RWPE1 (cell line): ENCODE measurements at regions not wholly inside any gene's neighbourhood (a gene's known extent, or its start where the extent isn't known, plus 50 kb on each side); places are given as distances from the start of the nearest gene placed in this dataset.

Experiments used
- CTCF ChIA-PET: fragments of 350-600 bp; sonication (Branson Sonifier 250); formaldehyde crosslinking; extraction: SDS; loops from one replicate; lab custom pipeline; 2021; lab: Yijun Ruan, JAX
- POLR2A ChIA-PET: fragments of 400-600 bp; formaldehyde crosslinking; extraction: SDS; loops from one replicate; lab custom pipeline; 2020; ENCODE audit warnings: antibody characterized with exemption; ENCODE audit not compliant: low non-redundant PET; lab: Yijun Ruan, JAX
- DNase-seq: peaks from one replicate; pipeline ENCODE4 v3.0.0; 2012; ENCODE audit warnings: low spot score
- H3K27ac ChIP-seq: fragments of 450-650 bp; 2 replicates; pipeline ENCODE4 v1.5.1; 2017
- TF ChIP-seq, protein P1 (sequence below): fragments of 450-650 bp; conservative IDR thresholded peaks from 2 replicates; pipeline ENCODE4 v1.5.1; 2017; ENCODE audit warnings: low read depth, mild to moderate bottlenecking

DNA sequence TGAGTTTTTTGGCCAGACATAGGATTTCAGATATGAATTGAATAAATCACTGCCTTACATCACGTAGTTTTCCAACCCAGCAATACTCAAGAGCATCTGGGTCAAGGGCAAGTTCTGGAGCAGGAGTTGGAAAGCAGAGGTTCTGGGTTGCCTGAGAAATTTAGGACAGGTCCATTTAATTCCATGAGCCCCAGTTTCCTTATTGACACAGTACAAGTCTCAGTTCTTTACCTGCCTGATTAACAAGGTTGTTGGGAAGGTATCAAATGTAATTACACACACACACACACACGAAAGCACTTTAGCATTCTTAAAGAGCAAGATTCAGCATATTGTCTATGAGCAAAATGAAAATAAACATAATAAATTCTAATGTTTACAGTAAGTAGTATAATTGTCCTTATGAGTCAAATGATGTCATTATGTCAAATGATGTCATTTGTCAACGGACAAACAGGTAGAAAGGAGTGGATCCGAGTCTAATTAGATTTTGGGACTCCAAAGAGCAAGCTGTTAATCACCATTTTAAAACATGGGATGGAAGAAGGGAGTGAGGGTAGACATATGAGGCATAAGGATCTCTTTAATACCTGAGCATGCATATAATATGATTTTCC lies 268.4 kb upstream of the ARGLU1 start:
- TF ChIP-seq, protein P1, sequence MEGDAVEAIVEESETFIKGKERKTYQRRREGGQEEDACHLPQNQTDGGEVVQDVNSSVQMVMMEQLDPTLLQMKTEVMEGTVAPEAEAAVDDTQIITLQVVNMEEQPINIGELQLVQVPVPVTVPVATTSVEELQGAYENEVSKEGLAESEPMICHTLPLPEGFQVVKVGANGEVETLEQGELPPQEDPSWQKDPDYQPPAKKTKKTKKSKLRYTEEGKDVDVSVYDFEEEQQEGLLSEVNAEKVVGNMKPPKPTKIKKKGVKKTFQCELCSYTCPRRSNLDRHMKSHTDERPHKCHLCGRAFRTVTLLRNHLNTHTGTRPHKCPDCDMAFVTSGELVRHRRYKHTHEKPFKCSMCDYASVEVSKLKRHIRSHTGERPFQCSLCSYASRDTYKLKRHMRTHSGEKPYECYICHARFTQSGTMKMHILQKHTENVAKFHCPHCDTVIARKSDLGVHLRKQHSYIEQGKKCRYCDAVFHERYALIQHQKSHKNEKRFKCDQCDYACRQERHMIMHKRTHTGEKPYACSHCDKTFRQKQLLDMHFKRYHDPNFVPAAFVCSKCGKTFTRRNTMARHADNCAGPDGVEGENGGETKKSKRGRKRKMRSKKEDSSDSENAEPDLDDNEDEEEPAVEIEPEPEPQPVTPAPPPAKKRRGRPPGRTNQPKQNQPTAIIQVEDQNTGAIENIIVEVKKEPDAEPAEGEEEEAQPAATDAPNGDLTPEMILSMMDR, result no peak
- DNase-seq, result no peak
- POLR2A ChIA-PET, result no interaction called here
- CTCF ChIA-PET, result interaction anchor here (0.7 kb wide), 1 partner anchor 230 kb away, joined by 3 read pairs; no protein-coding TSS in a partner anchor
- no peak overlapping the region for H3K27ac ChIP-seq

DNA sequence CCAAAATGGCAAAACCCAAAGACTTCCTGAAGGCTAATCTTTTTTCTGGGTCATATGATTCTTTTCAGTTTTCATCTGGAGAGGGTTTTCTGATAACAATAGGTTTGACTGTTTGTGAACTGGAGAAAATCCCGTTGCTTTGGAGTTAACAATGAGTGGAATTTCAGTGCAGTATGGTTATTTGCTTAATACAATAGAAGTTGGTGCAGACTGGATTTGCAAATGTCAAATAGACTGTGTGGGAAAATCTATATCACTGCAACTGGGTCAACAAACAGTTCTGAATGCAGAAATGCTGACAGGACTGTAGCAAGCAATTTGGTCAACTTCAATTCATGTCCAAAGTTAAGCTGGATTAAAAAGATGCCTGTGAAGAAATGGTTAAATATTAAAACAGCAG lies 267.5 kb upstream of the ARGLU1 start:
- POLR2A ChIA-PET, result no interaction called here
- no peak overlapping the region for H3K27ac ChIP-seq
- DNase-seq, result no peak
- TF ChIP-seq, protein P1, result no peak
- CTCF ChIA-PET, result no interaction called here

DNA sequence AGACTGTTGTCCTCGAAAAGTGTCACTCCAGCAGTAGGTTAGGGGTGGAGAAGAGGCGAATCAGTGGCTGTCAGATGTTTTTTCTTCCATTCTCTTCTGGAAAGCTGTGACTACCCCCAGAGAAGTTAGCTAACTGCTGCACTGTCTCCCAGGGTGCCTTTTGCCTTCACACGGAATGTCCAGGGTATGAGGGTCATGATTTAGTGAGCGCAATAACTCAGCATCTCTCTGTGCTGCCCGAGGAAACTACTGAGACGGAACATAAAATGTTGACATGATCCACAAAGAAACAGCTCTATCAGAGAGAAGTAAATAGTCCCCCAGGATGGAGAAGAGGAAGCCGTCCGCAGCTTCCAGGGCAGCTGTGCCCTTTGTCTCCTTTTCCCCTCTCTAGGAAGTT lies 254.0 kb upstream of the ARGLU1 start:
- ChIA-PET CTCF (no interaction called here), POLR2A (no interaction called here)
- TF ChIP-seq, protein P1, result no peak
- no peak for DNase-seq
- no peak overlapping the region for H3K27ac ChIP-seq

DNA sequence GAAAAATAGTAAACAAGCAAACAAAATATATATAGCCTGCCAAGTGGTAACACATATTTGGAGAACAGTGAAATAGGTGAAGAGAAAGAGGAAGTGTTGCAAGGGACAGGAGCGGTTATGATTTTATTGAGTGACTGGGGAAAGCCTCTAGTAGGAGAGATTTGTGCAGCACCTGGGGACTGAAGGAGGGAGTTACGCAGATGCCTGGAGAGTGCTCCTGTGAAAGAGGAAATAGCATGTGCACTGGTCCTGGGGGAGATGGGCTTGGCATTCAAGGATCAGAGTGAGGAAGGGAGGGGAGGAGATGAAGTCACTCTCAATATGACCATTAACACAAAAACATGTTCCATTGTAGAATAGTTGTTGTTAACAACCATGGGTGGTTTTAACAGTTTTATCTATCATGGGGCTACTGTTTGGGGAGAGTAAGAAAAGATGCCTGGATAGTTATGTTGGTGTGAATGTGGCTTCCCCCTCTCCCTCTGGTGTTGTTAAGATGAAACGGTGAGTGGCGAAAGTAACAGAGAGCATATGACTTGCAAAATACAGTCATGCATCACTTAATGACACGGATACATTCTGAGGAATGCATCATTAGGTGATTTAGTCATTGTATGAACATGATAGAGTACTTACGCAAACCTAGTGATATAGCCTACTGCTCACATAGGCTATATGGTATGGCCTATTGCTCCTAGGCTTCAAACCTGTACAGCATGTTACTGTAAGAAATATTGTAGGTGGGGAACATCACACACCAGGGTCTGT lies 251.7 kb upstream of the ARGLU1 start:
- TF ChIP-seq, protein P1, result no peak
- no peak overlapping the region for H3K27ac ChIP-seq
- ChIA-PET CTCF (no interaction called here), POLR2A (no interaction called here)
- no peak for DNase-seq

DNA sequence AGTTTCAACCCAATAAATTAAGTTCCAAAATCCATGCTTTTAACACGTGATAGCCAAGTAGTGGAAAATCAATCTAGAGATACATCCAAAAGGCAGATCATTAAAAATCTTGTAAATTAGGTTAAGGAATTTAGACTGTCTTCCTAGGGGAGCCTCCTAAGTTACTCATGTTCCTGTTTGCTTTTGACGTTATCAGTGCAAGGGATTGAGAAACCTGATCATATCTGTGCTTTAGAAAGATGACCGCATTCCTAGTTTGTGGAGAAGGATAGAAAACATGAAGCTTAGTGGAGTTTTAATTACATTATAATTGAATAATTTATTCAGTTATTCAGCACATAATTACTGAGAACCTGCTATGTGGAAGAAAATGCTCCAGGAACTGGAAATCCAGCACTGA lies 251.0 kb upstream of the ARGLU1 start:
- CTCF ChIA-PET, result interaction anchor here (0.6 kb wide), 1 partner anchor 20 kb away, joined by 3 read pairs; no protein-coding TSS in a partner anchor
- POLR2A ChIA-PET, result no interaction called here
- no peak for DNase-seq
- no peak overlapping the region for H3K27ac ChIP-seq
- TF ChIP-seq, protein P1, result no peak

DNA sequence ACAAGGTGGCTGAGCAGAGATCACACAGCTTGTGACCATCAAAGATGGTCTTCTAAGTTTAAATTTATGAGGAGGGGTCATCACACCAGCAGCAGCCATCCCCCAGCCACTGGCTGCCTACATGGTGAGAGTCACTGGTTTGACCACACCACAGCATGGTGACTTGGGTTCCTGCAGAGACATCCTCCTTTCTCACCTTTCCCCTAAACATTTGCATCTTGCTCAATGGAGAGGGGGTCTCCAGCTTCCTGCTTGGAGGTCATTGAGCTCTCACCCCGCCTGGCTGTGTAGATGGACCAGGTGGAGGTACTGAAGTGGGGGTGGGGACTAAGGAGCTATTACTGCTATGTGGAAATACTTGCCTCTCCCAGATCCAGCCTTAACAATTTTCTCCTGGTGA lies 247.6 kb upstream of the ARGLU1 start:
- H3K27ac ChIP-seq, result no peak overlapping the region
- DNase-seq, result no peak
- TF ChIP-seq, protein P1, result no peak
- ChIA-PET POLR2A (no interaction called here), CTCF (no interaction called here)
